HepG2 (cell line): ENCODE measurements at regions not wholly inside any gene's neighbourhood (a gene's known extent, or its start where the extent isn't known, plus 50 kb on each side); places are given as distances from the start of the nearest gene placed in this dataset.

ENCODE experiments used
- ATAC-seq: fragments of 200-7000 bp; cut with Tn5 transposase; 3 replicates; pipeline ENCODE4 v1.9.1; 2020; ENCODE audit warnings: mild to moderate bottlenecking, moderate library complexity
- BruUV-seq: library from RNA; stranded (reverse); fragments of 400-500 nt; replicated peaks from 2 replicates; lab custom pipeline; 2021; lab: Mats Ljungman, UMichigan
- CTCF ChIA-PET: fragments of 300-600 bp; formaldehyde crosslinking; extraction: SDS; loops from one replicate; lab custom pipeline; 2021; ENCODE audit warnings: low total read pairs, inconsistent platforms, low intra/inter-chr PET ratio; lab: Yijun Ruan, JAX
- POLR2A ChIA-PET: fragments of 350-600 bp; sonication (Branson Sonifier 250); formaldehyde crosslinking; loops from one replicate; lab custom pipeline; 2020; ENCODE audit warnings: antibody characterized with exemption, inconsistent platforms; lab: Yijun Ruan, JAX
- DNase-seq: peaks from one replicate; pipeline ENCODE4 v3.0.0-alpha.2; 2015; ENCODE audit warnings: low spot score
- FAIRE-seq: peaks from 3 replicates; lab custom pipeline; 2011; peaks lifted over from hg19 to GRCh38; lab: Jason Lieb, UNC
- H2AFZ ChIP-seq: one replicate; pipeline ENCODE4 v1.6.1; 2011; ENCODE audit warnings: low read length, inconsistent platforms
- H3K27ac ChIP-seq: fragments of 300-600 bp; 3 replicates; pipeline ENCODE4 v1.8.0; 2011; ENCODE audit warnings: mixed run types, mild to moderate bottlenecking, mixed read lengths, low read length, inconsistent platforms; ENCODE audit not compliant: insufficient read depth; ENCODE audit errors: extremely low read length
- H3K27me3 ChIP-seq, 2 experiments: fragments of 200-600 bp in 1 of 2; 2 replicates in 1 of 2; 3 replicates in 1 of 2; pipeline versions ENCODE4 v1.6.0 to v1.8.0; 2011; ENCODE audit warnings: low read length in 2 of 2, mild to moderate bottlenecking in 2 of 2, moderate library complexity in 2 of 2, inconsistent platforms in 1 of 2; ENCODE audit not compliant: insufficient read depth in 2 of 2, control insufficient read depth in 1 of 2
- H3K36me3 ChIP-seq, 2 experiments: fragments of 200-600 bp in 1 of 2; replicated peaks in 1 of 2; 2 replicates in 1 of 2; 3 replicates in 1 of 2; pipeline versions ENCODE4 v1.5.1 to v1.8.0; 2011; ENCODE audit warnings: low read length in 2 of 2, inconsistent platforms in 1 of 2; ENCODE audit not compliant: insufficient read depth in 2 of 2, control insufficient read depth in 1 of 2
- H3K4me1 ChIP-seq: 2 replicates; pipeline ENCODE4 v1.5.1; 2012; ENCODE audit warnings: low read length, inconsistent platforms; ENCODE audit not compliant: insufficient read depth
- H3K4me2 ChIP-seq: 2 replicates; pipeline ENCODE4 v1.6.0; 2011; ENCODE audit warnings: low read depth, low read length, inconsistent platforms
- H3K4me3 ChIP-seq, 3 experiments: fragments of 200-600 bp in 1 of 3; sonication (generic), shearing (Covaris generic) in 1 of 3; replicated peaks in 1 of 3; 2 replicates each; pipeline ENCODE4 v1.5.1; 2011 to 2016; ENCODE audit warnings: low read length in 3 of 3, inconsistent platforms in 2 of 3, low read depth in 2 of 3, mild to moderate bottlenecking in 2 of 3, control low read depth in 1 of 3, mixed read lengths in 1 of 3; ENCODE audit not compliant: insufficient read depth in 1 of 3
- H3K79me2 ChIP-seq: one replicate; pipeline ENCODE4 v1.6.1; 2011; ENCODE audit warnings: low read length, inconsistent platforms; ENCODE audit not compliant: insufficient read depth
- H3K9ac ChIP-seq: 2 replicates; pipeline ENCODE4 v1.6.0; 2011; ENCODE audit warnings: mild to moderate bottlenecking, low read depth, low read length, inconsistent platforms; ENCODE audit not compliant: insufficient read depth
- H3K9me3 ChIP-seq: 2 replicates; pipeline ENCODE4 v1.5.1; 2012; ENCODE audit warnings: mild to moderate bottlenecking, low read length
- H4K20me1 ChIP-seq: 2 replicates; pipeline ENCODE4 v1.6.0; 2011; ENCODE audit warnings: inconsistent platforms, mild to moderate bottlenecking, low read length, moderate library complexity; ENCODE audit not compliant: insufficient read depth
- FOXJ3 ChIP-seq: sonication (generic); formaldehyde crosslinking; IDR thresholded peaks from 2 replicates; pipeline ENCODE4 v1.4.0; 2020; ENCODE audit warnings: missing genetic modification reagents, mild to moderate bottlenecking, borderline replicate concordance
- KAT2B ChIP-seq: fragments of 150-350 bp; IDR thresholded peaks from 2 replicates; pipeline ENCODE4 v1.6.1; 2014; ENCODE audit warnings: low read depth, low read length, borderline replicate concordance
- MIER3 ChIP-seq: IDR thresholded peaks from 2 replicates; pipeline ENCODE4 v1.6.1; 2016; ENCODE audit warnings: missing compliant biosample characterization, borderline replicate concordance
- RFX1 ChIP-seq: fragments of 450-650 bp; IDR thresholded peaks from 2 replicates; pipeline ENCODE4 v1.6.1; 2017
- RFXANK ChIP-seq: IDR thresholded peaks from 2 replicates; pipeline ENCODE4 v1.6.1; 2016
- TCF7 ChIP-seq: sonication (generic); IDR thresholded peaks from 2 replicates; pipeline ENCODE4 v1.6.1; 2016; ENCODE audit warnings: antibody characterized with exemption, low read depth
- ZC3H13 ChIP-seq: sonication (generic); formaldehyde crosslinking; IDR thresholded peaks from 2 replicates; pipeline ENCODE4 v1.8.1; 2023; ENCODE audit warnings: mild to moderate bottlenecking, missing genetic modification reagents, moderate library complexity
- WGBS: methylation state at CpG from one replicate; pipeline ENCODE4 v1.1.6; 2017; ENCODE audit warnings: low lambda C conversion rate; 5-methylcytosine and 5-hydroxymethylcytosine counted together
- in situ Hi-C: cut with HindIII; loops from 2 replicates; pipeline ENCODE4 v1.10.0; 2017; ENCODE audit warnings: low pct_unique_long_range_greater_than_20kb; ENCODE audit not compliant: extremely low pct_ligation_motif_present
- intact Hi-C: fragments of 100-400 bp; cut with micrococcal nuclease; formaldehyde crosslinking; loops from one replicate; pipeline ENCODE4 v1.10.0; 2022; ENCODE audit not compliant: unreplicated experiment

- WGBS: 54% methylated on average over 12 of the region's 20 CpGs
- ChIA-PET POLR2A (no interaction called here), CTCF (no interaction called here)
- no peak overlapping the region for H3K4me2 ChIP-seq
- H3K4me1 ChIP-seq: peaks cover 43% of the 10 kb centered on the region
- H3K79me2 ChIP-seq: no peaks in the 10 kb centered on the region
- intact Hi-C loops: no loop called here
- no peak overlapping the region for H3K4me3 ChIP-seq
- BruUV-seq: no TSS peak
- DNase-seq: no peak
- no peaks in the 10 kb centered on the region for H3K9me3 ChIP-seq
- in situ Hi-C loops: no loop called here
- H3K27ac ChIP-seq: no peak overlapping the region
- TF ChIP-seq MIER3 (no peak), RFXANK (CRISPR knock-in tag) (no peak), RFX1 (no peak), TCF7 (no peak), FOXJ3 (CRISPR knock-in tag) (no peak), ZC3H13 (CRISPR knock-in tag) (no peak)
- TF ChIP-seq, all 625 proteins: peak for 0
- Histone ChIP-seq H3K9ac (no peak overlapping the region), H3K36me3 (no peaks in the 10 kb centered on the region), H4K20me1 (no peaks in the 10 kb centered on the region), H2AFZ (no peak overlapping the region), H3K27me3 (peaks cover 11 to 69% of the 10 kb centered on the region in 2 experiments)
- FAIRE-seq (no peak), ATAC-seq (no peak)
Observed at GRCh38 chr15:99440551-99441443, 125.0 kb upstream of the MEF2A start.

GRCh38 chr15:99441444-99441800, 124.4 kb upstream of the MEF2A start:
- intact Hi-C loops: no loop called here
- H3K4me3 ChIP-seq: no peak overlapping the region
- 46% methylated on average over 6 of the region's 6 CpGs for WGBS
- H3K4me1 ChIP-seq: peaks cover 41% of the 10 kb centered on the region
- H4K20me1 ChIP-seq: no peaks in the 10 kb centered on the region
- no peak overlapping the region for H3K9ac ChIP-seq
- FAIRE-seq (no peak), ATAC-seq (no peak), DNase-seq (no peak)
- H3K27me3 ChIP-seq: peaks cover 11 to 69% of the 10 kb centered on the region in 2 experiments; a peak in 4 of 5 replicates
- H3K36me3 ChIP-seq: no peaks in the 10 kb centered on the region
- no TSS peak for BruUV-seq
- POLR2A ChIA-PET: no interaction called here
- CTCF ChIA-PET: no interaction called here
- no peak overlapping the region for H3K27ac ChIP-seq
- no peak overlapping the region for H3K4me2 ChIP-seq
- no peaks in the 10 kb centered on the region for H3K79me2 ChIP-seq
- TF ChIP-seq KAT2B: no peak
- TF ChIP-seq, all 625 proteins: peak for 0
- in situ Hi-C loops: no loop called here
- H2AFZ ChIP-seq: no peak overlapping the region
- no peaks in the 10 kb centered on the region for H3K9me3 ChIP-seq
